Spleen (tissue), 3 donors: ENCODE measurements at regions not wholly inside any gene's neighbourhood (a gene's known extent, or its start where the extent isn't known, plus 50 kb on each side); places are given as distances from the start of the nearest gene placed in this dataset.

Experiments
- POLR2A ChIP-seq, 3 donors: fragments of 450-650 bp; IDR thresholded peaks; one replicate each; pipeline ENCODE4 v1.5.1; 2017; ENCODE audit warnings: antibody characterized with exemption in 3 of 3, mild to moderate bottlenecking in 1 of 3
- POLR2AphosphoS5 ChIP-seq, 3 donors: sonication (generic); formaldehyde crosslinking; IDR thresholded peaks; one replicate each; pipeline ENCODE4 v1.5.1; 2017; ENCODE audit warnings: antibody characterized with exemption in 3 of 3

DNA sequence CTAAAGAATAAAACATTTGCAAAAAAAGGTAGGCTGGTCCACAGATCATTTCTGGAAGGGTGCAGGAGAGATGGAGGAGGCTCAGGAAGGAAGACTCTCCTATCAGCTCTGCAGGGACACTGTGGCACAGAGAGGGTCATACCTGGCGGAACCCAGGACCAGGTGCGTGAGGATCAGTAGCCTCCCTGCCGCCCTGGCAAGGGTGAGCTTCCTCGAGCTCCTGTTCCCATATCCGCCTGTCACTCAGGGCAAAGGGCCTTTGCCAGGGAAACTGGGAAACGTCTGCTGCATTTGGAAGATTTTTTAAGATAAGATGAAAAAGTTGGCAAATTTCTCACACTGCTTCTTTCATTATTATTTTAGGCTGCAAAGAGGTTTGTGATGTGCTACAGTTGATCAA, 112.1 kb upstream of the TIAM1 start:
- TF ChIP-seq POLR2A (IDR thresholded peaks at IDR 0.05) (no peak), POLR2AphosphoS5 (IDR thresholded peaks at IDR 0.05) (no peak)
